ENCODE measurements at regions not wholly inside any gene's neighbourhood (a gene's known extent, or its start where the extent isn't known, plus 50 kb on each side); places are given as distances from the start of the nearest gene placed in this dataset.

DNA sequence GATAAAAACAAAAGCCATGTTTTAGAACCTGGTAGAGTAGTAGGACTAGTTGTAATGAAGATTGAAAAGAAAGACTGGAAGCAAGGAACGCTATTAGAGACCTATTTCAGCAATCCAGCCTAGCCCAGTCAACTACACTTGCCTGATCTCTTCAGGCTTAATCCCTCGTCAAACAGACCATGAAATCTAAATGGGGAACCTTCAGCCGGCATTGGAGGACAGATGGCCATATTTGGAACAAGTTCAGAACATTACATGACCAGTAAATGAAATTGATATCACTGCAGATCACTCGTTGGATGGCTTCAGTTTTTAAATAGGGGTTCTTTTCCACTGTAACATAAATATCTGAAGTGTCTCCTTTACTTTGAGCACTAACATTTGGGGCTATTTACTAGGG lies 84.8 kb upstream of the WDR44 start:
- TF ChIP-seq ZNF263 (CRISPR knock-in tag; IDR thresholded peaks at IDR 0.05; ENCODE audit: borderline replicate concordance) (no peak), CEBPB (tag; IDR thresholded peaks at IDR 0.05) (no peak), RFX5 (IDR thresholded peaks at IDR 0.05; ENCODE audit: low read depth, low read length) (no peak), FOXA1 (IDR thresholded peaks at IDR 0.05; ENCODE audit: borderline replicate concordance) (no peak)
